Esophagus (tissue), 2 donors: ENCODE measurements at regions not wholly inside any gene's neighbourhood (a gene's known extent, or its start where the extent isn't known, plus 50 kb on each side); places are given as distances from the start of the nearest gene placed in this dataset.
"Not testable (repeated sequence)": the region's sequence is repeated elsewhere in the genome, so short reads cannot be mapped to it uniquely, and the experiment has no call there.

ENCODE experiments used
- H3K27ac ChIP-seq, 2 donors: one replicate each; pipeline ENCODE4 v1.5.1; 2013; ENCODE audit warnings: low read depth in 2 of 2, mild to moderate bottlenecking in 2 of 2, inconsistent platforms in 1 of 2, low read length in 1 of 2, moderate library complexity in 1 of 2
- H3K27me3 ChIP-seq, 2 donors: one replicate each; pipeline ENCODE4 v1.6.1; 2013; ENCODE audit warnings: low read length in 2 of 2, control low read depth in 1 of 2, mild to moderate bottlenecking in 1 of 2; ENCODE audit not compliant: insufficient read depth in 2 of 2, control insufficient read depth in 1 of 2
- H3K36me3 ChIP-seq, 2 donors: one replicate each; pipeline ENCODE4 v1.6.1; 2013; ENCODE audit warnings: low read length in 1 of 2; ENCODE audit not compliant: control insufficient read depth in 2 of 2, insufficient read depth in 2 of 2
- H3K4me1 ChIP-seq, 2 donors: one replicate each; pipeline ENCODE4 v1.6.1; 2013; ENCODE audit warnings: low read length in 1 of 2; ENCODE audit not compliant: control insufficient read depth in 2 of 2, insufficient read depth in 2 of 2
- H3K4me3 ChIP-seq, 2 donors: one replicate each; pipeline ENCODE4 v1.5.1; 2013; ENCODE audit warnings: low read length in 2 of 2, mild to moderate bottlenecking in 2 of 2, low read depth in 1 of 2, moderate library complexity in 1 of 2
- H3K9me3 ChIP-seq, 2 donors: one replicate each; pipeline ENCODE4 v1.6.1; 2013; ENCODE audit warnings: mild to moderate bottlenecking in 2 of 2, low read depth in 1 of 2, low read length in 1 of 2, moderate library complexity in 1 of 2; ENCODE audit not compliant: control insufficient read depth in 2 of 2, insufficient read depth in 1 of 2
- WGBS, 2 donors: extraction: QIAGEN DNeasy Blood & Tissue Kit; methylation state at CpG; one replicate each; pipeline ENCODE4 v1.1.7; 2013; 5-methylcytosine and 5-hydroxymethylcytosine counted together
- donor health status: healthy with polysubstance abuse.
- donor health status: Bipolar disorder and iron deficiency.

- no peak overlapping the region for H3K27ac ChIP-seq
- WGBS, 2 donors: 70 to 77% methylated on average over 8 of the region's 8 CpGs
- no peaks in the 10 kb centered on the region for H3K27me3 ChIP-seq
- H3K4me1 ChIP-seq: no peaks in the 10 kb centered on the region
- H3K9me3 ChIP-seq: no peaks in the 10 kb centered on the region
- no peak overlapping the region for H3K4me3 ChIP-seq
- no peaks in the 10 kb centered on the region for H3K36me3 ChIP-seq
Measured at GRCh38 chr2:95734976-95735890, 143.4 kb downstream of the TRIM43 start.

- no peak overlapping the region for H3K4me3 ChIP-seq
- 93% methylated on average over 5 of the region's 5 CpGs for WGBS, 2 donors
- no peaks in the 10 kb centered on the region for H3K9me3 ChIP-seq
- no peaks in the 10 kb centered on the region for H3K4me1 ChIP-seq
- H3K36me3 ChIP-seq: no peaks in the 10 kb centered on the region
- no peak overlapping the region for H3K27ac ChIP-seq
- no peaks in the 10 kb centered on the region for H3K27me3 ChIP-seq
Measured at GRCh38 chr2:95738301-95738700, 146.5 kb downstream of the TRIM43 start.

- not testable (repeated sequence) for H3K27ac ChIP-seq, H3K27me3 ChIP-seq, H3K36me3 ChIP-seq, H3K4me1 ChIP-seq, H3K4me3 ChIP-seq, H3K9me3 ChIP-seq
- 81 to 85% methylated on average over 9 of the region's 9 CpGs for WGBS, 2 donors
Measured at GRCh38 chr2:95752126-95752525, 160.3 kb downstream of the TRIM43 start.

- not testable (repeated sequence) for H3K4me1 ChIP-seq, H3K4me3 ChIP-seq
- 70 to 73% methylated on average over 8 of the region's 8 CpGs for WGBS, 2 donors
Measured at GRCh38 chr2:95753812-95754211, 162.0 kb downstream of the TRIM43 start.

GRCh38 chr2:95754213-95754612, 162.4 kb downstream of the TRIM43 start:
- 58% methylated on average over 6 of the region's 6 CpGs for WGBS, 2 donors
- H3K4me3 ChIP-seq, H3K4me1 ChIP-seq, H3K27me3 ChIP-seq, H3K36me3 ChIP-seq, H3K9me3 ChIP-seq, H3K27ac ChIP-seq: not testable (repeated sequence)

More at GRCh38 chr2:95753812-95754211, 162.0 kb downstream of the TRIM43 start:
- H3K27ac ChIP-seq, H3K27me3 ChIP-seq, H3K36me3 ChIP-seq, H3K9me3 ChIP-seq: not testable (repeated sequence)

- not testable (repeated sequence) for H3K4me3 ChIP-seq, H3K9me3 ChIP-seq, H3K27me3 ChIP-seq, H3K4me1 ChIP-seq, H3K27ac ChIP-seq, H3K36me3 ChIP-seq
- WGBS, 2 donors: 69 to 70% methylated on average over 13 to 14 of the region's 15 CpGs
Measured at GRCh38 chr2:95754819-95755563, 163.2 kb downstream of the TRIM43 start.

- WGBS, 2 donors: 52 to 56% methylated on average over 7 of the region's 7 CpGs
- not testable (repeated sequence) for H3K4me1 ChIP-seq, H3K27ac ChIP-seq, H3K27me3 ChIP-seq, H3K4me3 ChIP-seq, H3K9me3 ChIP-seq, H3K36me3 ChIP-seq
Measured at GRCh38 chr2:95755956-95756669, 164.3 kb downstream of the TRIM43 start.

GRCh38 chr2:95757988-95758387, 166.2 kb downstream of the TRIM43 start:
- Histone ChIP-seq H3K9me3 (no peaks in the 10 kb centered on the region), H3K4me1 (no peaks in the 10 kb centered on the region), H3K4me3 (no peak overlapping the region), H3K27ac (no peak overlapping the region), H3K27me3 (no peaks in the 10 kb centered on the region), H3K36me3 (no peaks in the 10 kb centered on the region)
- WGBS, 2 donors: 57 to 66% methylated on average over 2 of the region's 2 CpGs

- Histone ChIP-seq H3K27ac (no peak overlapping the region), H3K4me3 (no peak overlapping the region), H3K27me3 (no peaks in the 10 kb centered on the region), H3K9me3 (no peaks in the 10 kb centered on the region), H3K4me1 (no peaks in the 10 kb centered on the region), H3K36me3 (no peaks in the 10 kb centered on the region)
- WGBS, 2 donors: 87 to 89% methylated on average over 4 of the region's 4 CpGs
Measured at GRCh38 chr2:95759481-95760246, 167.9 kb downstream of the TRIM43 start.
